ENCODE measurements at regions not wholly inside any gene's neighbourhood (a gene's known extent, or its start where the extent isn't known, plus 50 kb on each side); places are given as distances from the start of the nearest gene placed in this dataset.

DNA sequence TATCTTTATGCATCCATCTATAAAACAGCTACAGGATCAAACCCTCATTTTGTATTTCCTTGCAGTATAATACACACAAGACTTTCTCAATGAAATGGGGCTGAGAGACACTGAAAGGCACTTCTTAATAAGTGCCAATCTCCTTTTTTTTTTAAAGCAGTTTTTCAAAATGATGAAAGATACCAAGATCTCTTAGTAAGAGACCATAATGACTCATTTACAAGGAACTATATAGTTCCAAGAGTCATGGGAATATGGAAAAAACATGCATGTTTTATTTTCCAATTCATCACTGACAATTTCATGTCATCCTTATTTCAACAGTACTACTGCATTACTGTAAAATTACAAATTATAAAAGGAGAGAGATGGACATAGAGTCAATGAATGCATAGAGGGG is 973.7 kb downstream of the GATA3 start:
- TF ChIP-seq GATA2 (IDR thresholded peaks at IDR 0.05; ENCODE audit: low read depth, low read length) (no peak), GATA3 (IDR thresholded peaks at IDR 0.05; ENCODE audit: low read depth, low read length) (no peak)

Measured in SH-SY5Y (cell line).